DND-41 (cell line): ENCODE measurements at regions not wholly inside any gene's neighbourhood (a gene's known extent, or its start where the extent isn't known, plus 50 kb on each side); places are given as distances from the start of the nearest gene placed in this dataset.

ENCODE experiments used
- ATAC-seq: fragments of 200-7000 bp; cut with Tn5 transposase; 3 replicates; pipeline ENCODE4 v1.9.1; 2021; ENCODE audit warnings: low read depth; ENCODE audit not compliant: insufficient read depth
- DNase-seq: peaks from one replicate; pipeline ENCODE4 v3.0.0-alpha.2; 2020
- H2AFZ ChIP-seq: 2 replicates; pipeline ENCODE4 v1.6.0; 2012; ENCODE audit warnings: low read depth, low read length
- H3K27ac ChIP-seq: 2 replicates; pipeline ENCODE4 v1.5.1; 2012; ENCODE audit warnings: low read length, inconsistent platforms
- H3K27me3 ChIP-seq: fragments of 200-600 bp; sonication (generic); 2 replicates; pipeline ENCODE4 v1.6.0; 2012; ENCODE audit warnings: low read length, mild to moderate bottlenecking, inconsistent platforms; ENCODE audit not compliant: insufficient read depth, poor library complexity
- H3K36me3 ChIP-seq: 2 replicates; pipeline ENCODE4 v1.5.1; 2012; ENCODE audit warnings: low read length, inconsistent platforms; ENCODE audit not compliant: insufficient read depth
- H3K4me1 ChIP-seq: 2 replicates; pipeline ENCODE4 v1.5.1; 2012; ENCODE audit warnings: mild to moderate bottlenecking, low read length; ENCODE audit not compliant: insufficient read depth
- H3K4me2 ChIP-seq: 2 replicates; pipeline ENCODE4 v1.6.0; 2012; ENCODE audit warnings: mild to moderate bottlenecking, moderate library complexity, low read length, inconsistent platforms; ENCODE audit not compliant: insufficient read depth
- H3K4me3 ChIP-seq, 2 experiments: fragments of 200-600 bp in 1 of 2; shearing (Covaris generic) in 1 of 2; 2 replicates each; pipeline ENCODE4 v1.5.1; 2012 to 2016; ENCODE audit warnings: inconsistent platforms in 2 of 2, low read length in 2 of 2, mild to moderate bottlenecking in 2 of 2, low read depth in 1 of 2, moderate library complexity in 1 of 2
- H3K79me2 ChIP-seq: 2 replicates; pipeline ENCODE4 v1.6.0; 2012; ENCODE audit warnings: low read length, inconsistent platforms; ENCODE audit not compliant: insufficient read depth
- H3K9ac ChIP-seq: 2 replicates; pipeline ENCODE4 v1.6.0; 2012; ENCODE audit warnings: low read depth, mild to moderate bottlenecking, inconsistent platforms, low read length, moderate library complexity
- H3K9me3 ChIP-seq: 2 replicates; pipeline ENCODE4 v1.5.1; 2012; ENCODE audit warnings: low read length, moderate library complexity, mild to moderate bottlenecking, inconsistent platforms; ENCODE audit not compliant: insufficient read depth, severe bottlenecking
- H4K20me1 ChIP-seq: 2 replicates; pipeline ENCODE4 v1.6.0; 2012; ENCODE audit warnings: low read length; ENCODE audit not compliant: insufficient read depth
- EZH2 ChIP-seq: IDR thresholded peaks from 3 replicates; pipeline ENCODE4 v1.6.1; 2012; ENCODE audit warnings: borderline replicate concordance, low read depth, mild to moderate bottlenecking, moderate library complexity, low read length, inconsistent platforms; ENCODE audit not compliant: severe bottlenecking
- TF ChIP-seq, protein P1 (sequence below): IDR thresholded peaks from 2 replicates; pipeline ENCODE4 v1.5.1; 2012; ENCODE audit warnings: borderline replicate concordance, low read length, moderate library complexity, mild to moderate bottlenecking; ENCODE audit not compliant: poor library complexity, severe bottlenecking; ENCODE audit errors: extremely low read depth

DNA sequence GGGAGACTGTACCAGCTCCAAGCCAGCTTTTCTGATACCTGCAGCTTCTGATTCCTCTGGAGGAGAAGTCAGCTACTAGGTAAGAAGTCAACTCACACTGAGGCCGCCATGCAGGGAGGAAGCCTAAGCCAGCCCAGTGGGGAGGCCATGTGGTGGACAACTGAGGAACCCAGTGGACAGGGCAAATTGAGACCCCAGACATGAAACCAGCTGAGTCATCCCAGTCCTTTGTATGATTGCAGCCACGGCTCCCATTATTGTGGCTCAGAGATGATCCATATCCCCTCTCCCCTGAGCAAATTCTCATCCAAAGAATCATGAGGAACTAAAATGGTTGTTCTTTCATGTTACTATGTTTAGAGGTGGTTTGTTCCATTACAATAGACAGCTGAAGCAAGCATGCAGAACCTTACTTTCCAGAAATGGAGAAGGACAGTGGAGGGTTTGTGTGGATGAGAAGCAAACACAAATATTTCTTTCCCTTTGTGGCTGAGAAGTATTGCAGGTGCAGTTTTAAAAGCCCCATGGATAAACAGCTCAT lies 1147.3 kb upstream of the TMEM132C start:
- no peak overlapping the region for H3K27ac ChIP-seq
- H3K9ac ChIP-seq: no peak overlapping the region
- DNase-seq: no peak

GRCh38 chr12:127120851-127121250 lies 1146.1 kb upstream of the TMEM132C start:
- H3K9ac ChIP-seq: no peak overlapping the region
- no peak overlapping the region for H3K4me2 ChIP-seq
- no peak overlapping the region for H3K27ac ChIP-seq
- no peaks in the 10 kb centered on the region for H3K36me3 ChIP-seq
- H3K79me2 ChIP-seq: no peaks in the 10 kb centered on the region
- DNase-seq (no peak), ATAC-seq (no peak)
- H2AFZ ChIP-seq: no peak overlapping the region
- H3K27me3 ChIP-seq: peaks cover 3% of the 10 kb centered on the region
- no peak overlapping the region for H3K4me3 ChIP-seq
- H3K9me3 ChIP-seq: no peaks in the 10 kb centered on the region
- TF ChIP-seq EZH2: no peak
- TF ChIP-seq, protein P1, sequence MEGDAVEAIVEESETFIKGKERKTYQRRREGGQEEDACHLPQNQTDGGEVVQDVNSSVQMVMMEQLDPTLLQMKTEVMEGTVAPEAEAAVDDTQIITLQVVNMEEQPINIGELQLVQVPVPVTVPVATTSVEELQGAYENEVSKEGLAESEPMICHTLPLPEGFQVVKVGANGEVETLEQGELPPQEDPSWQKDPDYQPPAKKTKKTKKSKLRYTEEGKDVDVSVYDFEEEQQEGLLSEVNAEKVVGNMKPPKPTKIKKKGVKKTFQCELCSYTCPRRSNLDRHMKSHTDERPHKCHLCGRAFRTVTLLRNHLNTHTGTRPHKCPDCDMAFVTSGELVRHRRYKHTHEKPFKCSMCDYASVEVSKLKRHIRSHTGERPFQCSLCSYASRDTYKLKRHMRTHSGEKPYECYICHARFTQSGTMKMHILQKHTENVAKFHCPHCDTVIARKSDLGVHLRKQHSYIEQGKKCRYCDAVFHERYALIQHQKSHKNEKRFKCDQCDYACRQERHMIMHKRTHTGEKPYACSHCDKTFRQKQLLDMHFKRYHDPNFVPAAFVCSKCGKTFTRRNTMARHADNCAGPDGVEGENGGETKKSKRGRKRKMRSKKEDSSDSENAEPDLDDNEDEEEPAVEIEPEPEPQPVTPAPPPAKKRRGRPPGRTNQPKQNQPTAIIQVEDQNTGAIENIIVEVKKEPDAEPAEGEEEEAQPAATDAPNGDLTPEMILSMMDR: no peak
- H3K4me1 ChIP-seq: no peaks in the 10 kb centered on the region
- H4K20me1 ChIP-seq: no peaks in the 10 kb centered on the region

More for the DNA sequence above, 1147.3 kb upstream of the TMEM132C start:
- no peak for ATAC-seq
- H3K4me3 ChIP-seq: no peak overlapping the region
- no peaks in the 10 kb centered on the region for H3K36me3 ChIP-seq
- H2AFZ ChIP-seq: no peak overlapping the region
- H3K79me2 ChIP-seq: no peaks in the 10 kb centered on the region
- peaks cover 3% of the 10 kb centered on the region for H3K27me3 ChIP-seq
- H3K4me2 ChIP-seq: no peak overlapping the region
- TF ChIP-seq, protein P1: no peak
- TF ChIP-seq EZH2: no peak
- no peaks in the 10 kb centered on the region for H4K20me1 ChIP-seq
- no peaks in the 10 kb centered on the region for H3K9me3 ChIP-seq
- no peaks in the 10 kb centered on the region for H3K4me1 ChIP-seq

DNA sequence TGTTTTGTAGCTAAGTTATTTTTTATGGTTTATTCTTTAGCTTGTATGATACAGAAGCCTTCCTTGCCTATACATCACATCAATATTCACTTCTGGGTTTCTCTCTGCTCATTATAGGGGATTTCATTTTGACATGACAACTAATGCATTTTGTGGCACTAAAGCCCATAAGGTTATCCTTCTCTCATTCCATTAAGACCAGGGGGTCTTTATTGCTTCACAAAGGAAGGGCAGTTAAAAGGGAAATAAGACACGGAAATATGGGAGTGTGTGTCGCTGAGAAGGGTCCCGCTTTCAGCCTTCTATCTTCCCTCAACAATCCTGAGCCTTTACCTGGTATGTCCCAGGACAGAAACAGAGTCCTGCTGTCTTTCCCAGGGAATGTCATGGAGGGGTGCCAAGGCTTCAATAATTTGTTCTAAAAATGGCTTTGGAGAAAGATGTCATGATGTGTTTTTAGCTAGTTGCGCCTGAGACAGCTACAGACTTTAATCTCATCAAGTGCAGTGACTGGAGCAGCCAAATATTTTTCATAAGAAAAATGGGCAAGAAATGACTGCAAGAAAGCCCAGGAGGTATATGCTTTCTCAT lies 1145.4 kb upstream of the TMEM132C start:
- Histone ChIP-seq H3K27me3 (no peaks in the 10 kb centered on the region), H3K36me3 (no peaks in the 10 kb centered on the region), H3K4me1 (no peaks in the 10 kb centered on the region), H2AFZ (no peak overlapping the region), H3K4me3 (no peak overlapping the region), H3K27ac (no peak overlapping the region), H3K9ac (no peak overlapping the region), H4K20me1 (no peaks in the 10 kb centered on the region), H3K9me3 (no peaks in the 10 kb centered on the region), H3K79me2 (no peaks in the 10 kb centered on the region), H3K4me2 (no peak overlapping the region)
- ATAC-seq (no peak), DNase-seq (no peak)
- TF ChIP-seq EZH2: no peak
- TF ChIP-seq, protein P1: no peak
